ENCODE measurements at regions not wholly inside any gene's neighbourhood (a gene's known extent, or its start where the extent isn't known, plus 50 kb on each side); places are given as distances from the start of the nearest gene placed in this dataset.

GRCh38 chr13:65416784-65417183 is 1813.4 kb downstream of the PCDH9 start:
- H2AFZ ChIP-seq (ENCODE audit: low read length), result no peak overlapping the region
- no peaks in the 10 kb centered on the region for H3K79me2 ChIP-seq (ENCODE audit: insufficient read depth, low read length)
- no peak overlapping the region for H3K4me3 ChIP-seq (replicated peaks in 1 of 3; ENCODE audit: insufficient read depth in 1 of 3, low read depth in 2 of 3, low read length in 3 of 3)
- H3K4me1 ChIP-seq (ENCODE audit: insufficient read depth, low read length), result no peaks in the 10 kb centered on the region
- in situ Hi-C loops (cut with HindIII; ENCODE audit: extremely low pct_ligation_motif_present, low pct_unique_long_range_greater_than_20kb) (no loop called here), intact Hi-C loops (cut with micrococcal nuclease; ENCODE audit: unreplicated experiment) (no loop called here)
- TF ChIP-seq KMT2B (CRISPR knock-in tag; IDR thresholded peaks at IDR 0.05), result no peak
- TF ChIP-seq TBP (CRISPR knock-in tag; IDR thresholded peaks at IDR 0.05), result no peak
- TF ChIP-seq ZNF772 (CRISPR knock-in tag; IDR thresholded peaks at IDR 0.05), result no peak
- TF ChIP-seq ZNF737 (CRISPR knock-in tag; IDR thresholded peaks at IDR 0.05; ENCODE audit: borderline replicate concordance), result no peak
- no peak for TF ChIP-seq ZNF770 (CRISPR knock-in tag; IDR thresholded peaks at IDR 0.05)
- no peak for TF ChIP-seq ZNF407 (CRISPR knock-in tag; IDR thresholded peaks at IDR 0.05; ENCODE audit: not compliant biosample characterization)
- no peak for TF ChIP-seq ZNF292 (CRISPR knock-in tag; IDR thresholded peaks at IDR 0.05; ENCODE audit: borderline replicate concordance, low read depth)
- no peak for TF ChIP-seq TCF7L2 (IDR thresholded peaks at IDR 0.05; ENCODE audit: low read depth, low read length)
- no peak for TF ChIP-seq ZNF672 (CRISPR knock-in tag; IDR thresholded peaks at IDR 0.05)
- TF ChIP-seq EEA1 (CRISPR knock-in tag; IDR thresholded peaks at IDR 0.05; ENCODE audit: borderline replicate concordance), result no peak
- TF ChIP-seq MYNN (CRISPR knock-in tag; IDR thresholded peaks at IDR 0.05; ENCODE audit: low read depth), result no peak
- DNase-seq (ENCODE audit: low spot score), result no peak
- H4K20me1 ChIP-seq (ENCODE audit: insufficient read depth, low read length), result no peaks in the 10 kb centered on the region
- H3K27ac ChIP-seq (ENCODE audit: extremely low read length, insufficient read depth, low read length), result no peak overlapping the region
- no TSS peak for BruUV-seq (replicated peaks)
- POLR2A ChIA-PET, result no interaction called here
- no peaks in the 10 kb centered on the region for H3K27me3 ChIP-seq (ENCODE audit: control insufficient read depth in 1 of 2, insufficient read depth in 2 of 2, low read length in 2 of 2)
- H3K36me3 ChIP-seq (replicated peaks in 1 of 2; ENCODE audit: control insufficient read depth in 1 of 2, insufficient read depth in 2 of 2, low read length in 2 of 2), result no peaks in the 10 kb centered on the region
- no peak overlapping the region for H3K4me2 ChIP-seq (ENCODE audit: low read depth, low read length)
- H3K9ac ChIP-seq (ENCODE audit: insufficient read depth, low read depth, low read length), result no peak overlapping the region
- no peak for ATAC-seq
- CTCF ChIA-PET (ENCODE audit: low intra/inter-chr PET ratio, low total read pairs), result no interaction called here
- FAIRE-seq, result no peak
- 0% methylated on average over 1 of the region's 1 CpG for WGBS (ENCODE audit: low lambda C conversion rate)
- peaks cover 15% of the 10 kb centered on the region; the same call in 1 of the 2 replicates for H3K9me3 ChIP-seq (ENCODE audit: low read length)
